WERI-Rb-1 (cell line): ENCODE measurements at regions not wholly inside any gene's neighbourhood (a gene's known extent, or its start where the extent isn't known, plus 50 kb on each side); places are given as distances from the start of the nearest gene placed in this dataset.

Source experiments
- DNase-seq: peaks from one replicate; pipeline ENCODE4 v3.0.0-alpha.2; 2020
- H3K27ac ChIP-seq: fragments of 250-450 bp; sonication (Bioruptor Pico); 2 replicates; pipeline ENCODE4 v1.5.1; 2020; ENCODE audit warnings: mild to moderate bottlenecking, moderate library complexity
- H3K27me3 ChIP-seq: fragments of 250-450 bp; sonication (Bioruptor Pico); 2 replicates; pipeline ENCODE4 v1.5.1; 2021; ENCODE audit warnings: mild to moderate bottlenecking, low read depth, moderate library complexity; ENCODE audit not compliant: insufficient read depth, severe bottlenecking
- H3K36me3 ChIP-seq: fragments of 250-450 bp; sonication (Bioruptor Pico); 2 replicates; pipeline ENCODE4 v1.5.1; 2020; ENCODE audit warnings: mild to moderate bottlenecking, moderate library complexity
- H3K4me3 ChIP-seq: 2 replicates; pipeline ENCODE4 v1.5.1; 2011; ENCODE audit warnings: low read depth, mild to moderate bottlenecking, control low read depth, low read length
- H3K9me3 ChIP-seq: fragments of 250-450 bp; sonication (Bioruptor Pico); 2 replicates; pipeline ENCODE4 v1.5.1; 2021; ENCODE audit warnings: mild to moderate bottlenecking, moderate library complexity; ENCODE audit not compliant: severe bottlenecking
- CTCF ChIP-seq: IDR thresholded peaks from 2 replicates; pipeline ENCODE4 v1.5.1; 2011; ENCODE audit warnings: low read depth, mild to moderate bottlenecking, control low read depth, inconsistent platforms, low read length

DNA sequence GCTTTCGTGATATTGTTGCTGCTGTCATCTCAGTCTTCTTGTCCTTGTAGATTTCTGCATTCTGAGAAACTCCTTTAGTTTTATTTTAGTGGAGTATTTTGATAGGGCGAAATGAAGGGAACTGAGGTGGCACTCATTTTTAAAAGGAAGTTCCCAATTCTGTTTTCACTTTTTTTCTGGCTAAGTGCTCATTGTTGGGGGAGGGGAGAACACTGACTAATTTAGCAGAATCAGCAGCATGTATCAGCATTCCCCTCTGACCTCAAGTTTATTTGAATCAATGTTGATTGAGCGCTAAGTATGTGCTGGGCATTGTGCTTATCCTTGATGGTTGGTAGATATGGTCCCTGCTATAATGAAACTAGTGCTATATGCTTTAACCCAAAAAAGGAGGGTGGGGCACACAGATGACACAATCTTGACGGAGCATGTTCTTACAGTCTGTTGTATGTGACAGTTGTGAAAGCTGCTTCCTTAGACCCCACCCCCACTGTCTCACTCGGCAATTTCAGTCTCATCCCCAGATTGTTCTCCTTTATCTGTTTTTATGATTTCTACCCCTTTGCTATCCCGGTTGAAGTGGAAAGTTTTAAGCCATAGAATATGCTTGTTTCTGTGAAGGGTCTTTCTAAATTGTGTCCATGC lies 262.4 kb downstream of the SOX4 start:
- TF ChIP-seq CTCF: no peak
- Histone ChIP-seq H3K4me3 (no peak overlapping the region), H3K9me3 (peaks cover 2% of the 10 kb centered on the region), H3K27me3 (no peaks in the 10 kb centered on the region), H3K36me3 (no peaks in the 10 kb centered on the region), H3K27ac (no peak overlapping the region)
- no peak for DNase-seq

DNA sequence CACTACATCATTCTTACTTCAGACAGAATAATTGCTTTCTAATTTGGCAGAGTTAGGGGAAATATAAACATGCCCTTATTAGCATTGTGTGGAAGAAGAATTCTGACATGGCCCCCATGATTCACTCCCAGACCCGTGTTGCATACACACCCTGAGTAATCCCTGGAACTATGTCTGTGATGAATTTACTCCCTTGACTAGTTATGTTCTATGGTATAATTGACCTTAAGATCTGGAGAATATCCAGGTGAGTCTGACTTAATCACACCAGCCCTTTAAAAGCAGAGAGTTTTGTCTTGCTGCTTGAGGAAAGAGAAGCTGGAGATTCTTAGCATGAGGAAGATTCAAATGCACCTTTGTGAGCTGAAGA lies 262.9 kb downstream of the SOX4 start:
- no peak for DNase-seq
- Histone ChIP-seq H3K36me3 (no peaks in the 10 kb centered on the region), H3K27ac (no peak overlapping the region), H3K4me3 (no peak overlapping the region), H3K9me3 (peaks cover 2% of the 10 kb centered on the region), H3K27me3 (no peaks in the 10 kb centered on the region)
- no peak for TF ChIP-seq CTCF

- Histone ChIP-seq H3K4me3 (no peak overlapping the region), H3K36me3 (no peaks in the 10 kb centered on the region), H3K9me3 (peaks cover 2% of the 10 kb centered on the region), H3K27ac (no peak overlapping the region), H3K27me3 (no peaks in the 10 kb centered on the region)
- no peak for DNase-seq
- no peak for TF ChIP-seq CTCF
Observed at GRCh38 chr6:21856844-21857243, 263.3 kb downstream of the SOX4 start.

GRCh38 chr6:21858076-21858475 lies 264.5 kb downstream of the SOX4 start:
- no peaks in the 10 kb centered on the region for H3K27me3 ChIP-seq
- TF ChIP-seq CTCF: no peak
- H3K9me3 ChIP-seq: peaks cover 2% of the 10 kb centered on the region
- no peak for DNase-seq
- H3K4me3 ChIP-seq: no peak overlapping the region
- H3K36me3 ChIP-seq: no peaks in the 10 kb centered on the region
- no peak overlapping the region for H3K27ac ChIP-seq

DNA sequence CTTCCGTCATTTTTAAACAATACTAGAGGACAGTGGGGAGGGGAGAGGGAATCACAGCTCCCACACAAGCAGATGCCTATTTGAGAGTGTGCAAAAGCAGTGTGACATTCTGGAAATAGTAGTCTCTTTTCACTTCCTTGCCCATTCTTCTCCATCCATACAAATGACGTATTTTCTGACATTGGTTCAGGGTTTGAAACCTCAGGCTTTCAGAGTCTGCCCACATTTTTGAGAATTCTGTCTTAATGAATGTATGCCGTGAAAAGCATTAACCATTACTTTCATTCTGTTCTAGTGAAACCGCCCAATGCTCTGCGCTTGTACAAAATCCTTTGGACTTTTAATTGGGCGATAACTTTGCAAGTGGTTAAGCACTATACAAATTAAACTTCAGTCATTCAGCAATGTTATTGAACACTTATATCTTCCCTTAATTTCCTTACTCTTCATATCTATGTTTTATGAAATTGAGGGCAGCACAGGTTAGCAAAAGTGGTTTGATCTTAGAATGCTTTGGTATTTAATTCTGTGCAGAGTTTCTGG lies 265.7 kb downstream of the SOX4 start:
- no peak overlapping the region for H3K4me3 ChIP-seq
- peaks cover 2% of the 10 kb centered on the region for H3K9me3 ChIP-seq
- no peak overlapping the region for H3K27ac ChIP-seq
- H3K27me3 ChIP-seq: no peaks in the 10 kb centered on the region
- TF ChIP-seq CTCF: no peak
- H3K36me3 ChIP-seq: no peaks in the 10 kb centered on the region
- no peak for DNase-seq

DNA sequence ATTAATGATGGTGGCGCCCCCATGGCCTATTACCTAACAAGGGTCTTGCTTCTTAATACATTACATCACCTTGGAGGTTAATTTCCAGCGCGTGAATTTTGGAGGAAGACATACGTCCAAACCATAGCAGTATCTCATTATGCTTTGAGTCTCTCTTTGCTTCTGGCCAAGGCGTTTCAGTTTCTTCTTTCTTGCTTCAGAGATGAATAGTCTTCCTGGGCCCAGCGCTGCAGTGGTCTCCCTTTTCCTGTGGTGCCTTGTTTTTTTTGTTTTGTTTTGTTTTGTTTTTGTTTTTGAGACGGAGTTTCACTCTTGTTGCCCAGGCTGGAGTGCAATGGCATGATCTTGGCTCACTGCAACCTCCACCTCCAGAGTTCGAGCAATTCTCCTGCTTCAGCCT lies 268.4 kb downstream of the SOX4 start:
- H3K4me3 ChIP-seq: no peak overlapping the region
- H3K27me3 ChIP-seq: no peaks in the 10 kb centered on the region
- no peak for DNase-seq
- TF ChIP-seq CTCF: no peak
- H3K27ac ChIP-seq: no peak overlapping the region
- no peaks in the 10 kb centered on the region for H3K36me3 ChIP-seq
- H3K9me3 ChIP-seq: peaks cover 4% of the 10 kb centered on the region
